Activated CD8-positive, alpha-beta memory T cell treated with anti-CD3 and anti-CD28 coated beads, Interleukin-2, amount 10 ng/mL, durations not matched to agents 7 days and 5 days (primary cell): ENCODE measurements at regions not wholly inside any gene's neighbourhood (a gene's known extent, or its start where the extent isn't known, plus 50 kb on each side); places are given as distances from the start of the nearest gene placed in this dataset.
"Not testable (repeated sequence)": the region's sequence is repeated elsewhere in the genome, so short reads cannot be mapped to it uniquely, and the experiment has no call there.

Experiments
- ATAC-seq: fragments of 150-1000 bp; cut with Tn5 transposase; one replicate; pipeline ENCODE4 v1.10.0; 2021; ENCODE audit warnings: moderate library complexity
- CTCF ChIA-PET: fragments of 350-600 bp; sonication (Branson Sonifier 250); formaldehyde crosslinking; loops from one replicate; lab custom pipeline; 2021; ENCODE audit warnings: antibody characterized with exemption; lab: Charles Lee
- DNase-seq: peaks from one replicate; pipeline ENCODE4 v3.0.0-alpha.2; 2020
- H3K27ac Mint-ChIP-seq: one replicate; pipeline ENCODE4 v1.8.0; 2021; ENCODE audit warnings: mild to moderate bottlenecking, mixed read lengths
- H3K27me3 Mint-ChIP-seq: one replicate; pipeline ENCODE4 v1.8.0; 2021; ENCODE audit warnings: mixed read lengths
- H3K36me3 Mint-ChIP-seq: one replicate; pipeline ENCODE4 v1.8.0; 2021; ENCODE audit warnings: mild to moderate bottlenecking, mixed read lengths
- H3K4me1 Mint-ChIP-seq: one replicate; pipeline ENCODE4 v1.8.0; 2021; ENCODE audit warnings: mixed read lengths
- H3K4me3 Mint-ChIP-seq: one replicate; pipeline ENCODE4 v1.8.0; 2021; ENCODE audit warnings: mild to moderate bottlenecking, moderate library complexity, mixed read lengths
- H3K9me3 Mint-ChIP-seq: one replicate; pipeline ENCODE4 v1.8.0; 2022; ENCODE audit warnings: low read depth, mixed read lengths

- Mint-ChIP-seq H3K9me3 (no peaks in the 10 kb centered on the region), H3K4me3 (no peak overlapping the region), H3K36me3 (no peaks in the 10 kb centered on the region), H3K4me1 (no peaks in the 10 kb centered on the region), H3K27ac (no peak overlapping the region), H3K27me3 (no peaks in the 10 kb centered on the region)
- DNase-seq = no peak
- ATAC-seq = no peak
- CTCF ChIA-PET = no interaction called here
Observed at GRCh38 chr5:93219641-93220145, 361.3 kb downstream of the NR2F1-AS1 start.

- H3K27ac Mint-ChIP-seq, H3K27me3 Mint-ChIP-seq, H3K36me3 Mint-ChIP-seq, H3K9me3 Mint-ChIP-seq, ATAC-seq, CTCF ChIA-PET, DNase-seq, H3K4me1 Mint-ChIP-seq, H3K4me3 Mint-ChIP-seq: not testable (repeated sequence)
Observed at GRCh38 chr5:93213111-93213794, 367.8 kb downstream of the NR2F1-AS1 start.

DNA sequence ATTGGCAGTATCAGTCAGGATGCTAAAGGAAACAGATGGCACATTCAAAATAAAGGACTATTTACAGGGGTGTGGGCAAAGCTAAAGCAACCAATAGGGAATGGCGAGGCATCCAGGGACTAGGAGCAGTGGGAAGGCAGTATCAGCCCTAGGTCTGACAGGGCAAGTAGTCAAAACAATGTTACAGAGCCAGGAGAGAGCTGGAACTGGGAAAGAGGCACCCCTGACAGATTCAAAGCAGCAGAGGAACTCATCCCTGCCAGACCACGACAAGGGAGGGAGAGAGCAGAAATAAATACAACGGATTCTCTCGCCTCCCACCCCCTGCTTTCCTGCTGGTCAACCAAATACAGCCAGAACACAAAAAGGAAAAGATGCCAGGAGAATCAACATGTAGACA lies 371.5 kb downstream of the NR2F1-AS1 start:
- Mint-ChIP-seq H3K27me3 (no peaks in the 10 kb centered on the region), H3K9me3 (no peaks in the 10 kb centered on the region), H3K4me1 (no peaks in the 10 kb centered on the region), H3K27ac (no peak overlapping the region), H3K4me3 (no peak overlapping the region), H3K36me3 (no peaks in the 10 kb centered on the region)
- CTCF ChIA-PET = no interaction called here
- no peak for ATAC-seq
- DNase-seq = no peak

- Mint-ChIP-seq H3K9me3 (no peaks in the 10 kb centered on the region), H3K27ac (no peak overlapping the region), H3K27me3 (no peaks in the 10 kb centered on the region), H3K4me3 (no peak overlapping the region), H3K36me3 (no peaks in the 10 kb centered on the region), H3K4me1 (no peaks in the 10 kb centered on the region)
- DNase-seq (no peak), ATAC-seq (no peak)
- CTCF ChIA-PET = no interaction called here
Observed at GRCh38 chr5:93208141-93208751, 372.8 kb downstream of the NR2F1-AS1 start.

DNA sequence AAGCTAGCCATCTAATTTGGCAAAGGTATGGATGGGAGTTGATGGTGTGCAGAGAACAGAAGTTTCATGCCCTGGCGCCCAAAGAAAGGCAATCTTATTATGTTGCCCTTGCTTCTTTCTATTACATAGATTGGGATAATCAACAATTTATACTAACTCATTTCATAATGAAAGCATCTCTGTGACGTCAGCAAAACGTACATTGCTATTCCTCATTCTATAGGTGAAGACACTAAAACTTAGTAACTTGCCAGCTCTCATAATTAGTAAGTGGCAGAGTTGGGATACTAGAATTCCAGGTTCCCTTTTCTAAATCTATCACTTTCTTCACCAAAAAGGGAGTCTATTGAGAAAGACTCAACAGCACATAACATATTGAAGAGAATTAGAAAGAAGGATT lies 374.8 kb downstream of the NR2F1-AS1 start:
- Mint-ChIP-seq H3K36me3 (no peaks in the 10 kb centered on the region), H3K4me3 (no peak overlapping the region), H3K4me1 (no peaks in the 10 kb centered on the region), H3K27ac (no peak overlapping the region), H3K9me3 (no peaks in the 10 kb centered on the region), H3K27me3 (no peaks in the 10 kb centered on the region)
- DNase-seq (no peak), ATAC-seq (no peak)
- CTCF ChIA-PET = no interaction called here

GRCh38 chr5:93201061-93201460 lies 380.0 kb downstream of the NR2F1-AS1 start:
- ATAC-seq (no peak), DNase-seq (no peak)
- CTCF ChIA-PET = no interaction called here
- Mint-ChIP-seq H3K9me3 (no peaks in the 10 kb centered on the region), H3K27me3 (no peaks in the 10 kb centered on the region), H3K4me3 (no peak overlapping the region), H3K36me3 (no peaks in the 10 kb centered on the region), H3K4me1 (no peaks in the 10 kb centered on the region), H3K27ac (no peak overlapping the region)

DNA sequence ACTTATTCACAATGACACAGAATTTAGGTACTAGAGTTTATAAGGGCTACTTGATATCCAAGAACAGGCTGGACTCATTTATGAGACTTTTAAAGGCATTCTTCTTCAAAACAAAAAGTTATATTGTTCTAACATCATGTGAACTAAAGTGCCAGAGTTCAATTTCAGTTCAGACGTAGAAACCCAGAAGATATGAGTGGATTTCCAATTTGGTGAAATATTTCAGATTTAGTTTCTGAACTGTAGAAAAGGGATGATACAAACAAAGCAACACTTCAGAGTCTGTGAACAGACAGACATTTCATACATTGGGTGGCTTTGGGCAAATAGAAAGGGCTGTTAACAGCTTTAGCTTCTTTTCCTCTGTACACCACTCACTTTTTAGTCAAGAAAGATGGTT lies 384.0 kb downstream of the NR2F1-AS1 start:
- no peak overlapping the region for H3K4me3 Mint-ChIP-seq
- no peaks in the 10 kb centered on the region for H3K4me1 Mint-ChIP-seq
- no peak for ATAC-seq
- no peak for DNase-seq
- no peaks in the 10 kb centered on the region for H3K9me3 Mint-ChIP-seq
- H3K27ac Mint-ChIP-seq = no peak overlapping the region
- CTCF ChIA-PET = no interaction called here
- H3K36me3 Mint-ChIP-seq = no peaks in the 10 kb centered on the region
- H3K27me3 Mint-ChIP-seq = no peaks in the 10 kb centered on the region

DNA sequence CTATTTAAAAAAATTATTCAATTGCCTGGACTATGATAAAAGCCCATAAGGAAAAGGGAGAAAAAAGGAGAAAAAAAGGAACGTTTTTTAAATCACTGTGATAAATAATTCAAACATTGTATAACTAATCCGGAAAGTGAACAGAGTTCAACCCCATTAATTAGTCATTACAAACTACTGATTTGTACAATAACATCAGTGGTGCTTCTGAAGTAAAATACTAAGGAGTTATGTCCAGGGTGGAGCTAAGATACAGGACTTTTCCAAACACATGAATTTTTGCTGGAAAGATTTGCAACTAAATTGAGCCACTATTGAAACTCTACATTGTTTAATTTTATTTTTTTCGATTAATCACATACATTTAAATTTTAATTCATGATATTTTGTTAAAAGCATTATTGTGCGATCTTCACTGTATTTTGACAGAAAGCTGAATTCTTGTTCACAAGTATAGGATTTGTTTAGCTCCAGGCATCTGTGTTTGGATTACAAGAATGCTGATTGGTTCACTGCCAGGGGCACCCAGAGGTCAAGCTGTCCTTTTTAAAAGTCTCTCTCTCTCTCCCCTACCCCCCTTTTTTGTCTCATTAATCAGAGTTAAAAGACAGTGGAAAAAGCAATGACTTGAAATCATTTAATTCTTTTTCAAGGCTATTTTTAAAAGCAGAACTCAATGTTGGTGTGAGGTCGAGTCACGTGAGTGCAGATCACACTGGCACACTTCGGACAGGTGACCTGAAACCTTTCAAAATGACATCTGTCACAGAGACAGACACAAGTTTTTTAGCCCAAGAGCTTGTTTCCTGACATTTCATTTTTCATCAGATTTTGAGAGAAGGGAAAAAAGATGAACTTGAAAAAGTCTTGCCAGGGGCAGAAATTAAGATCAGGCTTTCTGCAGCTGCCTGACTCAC lies 387.3 kb downstream of the NR2F1-AS1 start:
- CTCF ChIA-PET = no interaction called here
- Mint-ChIP-seq H3K4me3 (no peak overlapping the region), H3K27me3 (no peaks in the 10 kb centered on the region), H3K36me3 (no peaks in the 10 kb centered on the region), H3K9me3 (no peaks in the 10 kb centered on the region), H3K4me1 (no peaks in the 10 kb centered on the region), H3K27ac (no peak overlapping the region)
- ATAC-seq (no peak), DNase-seq (no peak)

DNA sequence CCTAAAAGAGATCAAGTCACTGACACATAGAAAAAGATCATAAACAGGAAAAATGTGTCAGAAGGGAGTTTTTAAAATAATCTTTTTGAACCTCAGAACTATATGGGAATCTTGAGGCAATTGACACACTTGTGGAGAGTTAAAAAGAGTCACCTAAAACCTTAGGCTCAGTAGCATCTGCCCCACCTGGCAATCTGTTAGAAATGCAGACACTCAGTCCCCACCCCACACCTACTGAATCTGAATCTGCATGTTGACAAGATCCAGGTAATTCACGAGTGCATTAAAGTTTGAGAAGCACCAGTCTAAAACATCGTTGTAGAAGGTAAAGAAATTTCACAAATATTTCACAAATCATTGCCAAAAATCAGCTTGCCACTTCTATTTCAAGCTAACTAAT lies 388.3 kb downstream of the NR2F1-AS1 start:
- Mint-ChIP-seq H3K4me1 (no peaks in the 10 kb centered on the region), H3K27me3 (no peaks in the 10 kb centered on the region), H3K4me3 (no peak overlapping the region), H3K36me3 (no peaks in the 10 kb centered on the region), H3K27ac (no peak overlapping the region), H3K9me3 (no peaks in the 10 kb centered on the region)
- CTCF ChIA-PET = no interaction called here
- ATAC-seq (no peak), DNase-seq (no peak)

- no peak for ATAC-seq
- no peak overlapping the region for H3K27ac Mint-ChIP-seq
- CTCF ChIA-PET = no interaction called here
- no peaks in the 10 kb centered on the region for H3K36me3 Mint-ChIP-seq
- H3K9me3 Mint-ChIP-seq = no peaks in the 10 kb centered on the region
- H3K4me1 Mint-ChIP-seq = no peaks in the 10 kb centered on the region
- no peaks in the 10 kb centered on the region for H3K27me3 Mint-ChIP-seq
- DNase-seq = no peak
- no peak overlapping the region for H3K4me3 Mint-ChIP-seq
Observed at GRCh38 chr5:93192087-93192486, 388.9 kb downstream of the NR2F1-AS1 start.

DNA sequence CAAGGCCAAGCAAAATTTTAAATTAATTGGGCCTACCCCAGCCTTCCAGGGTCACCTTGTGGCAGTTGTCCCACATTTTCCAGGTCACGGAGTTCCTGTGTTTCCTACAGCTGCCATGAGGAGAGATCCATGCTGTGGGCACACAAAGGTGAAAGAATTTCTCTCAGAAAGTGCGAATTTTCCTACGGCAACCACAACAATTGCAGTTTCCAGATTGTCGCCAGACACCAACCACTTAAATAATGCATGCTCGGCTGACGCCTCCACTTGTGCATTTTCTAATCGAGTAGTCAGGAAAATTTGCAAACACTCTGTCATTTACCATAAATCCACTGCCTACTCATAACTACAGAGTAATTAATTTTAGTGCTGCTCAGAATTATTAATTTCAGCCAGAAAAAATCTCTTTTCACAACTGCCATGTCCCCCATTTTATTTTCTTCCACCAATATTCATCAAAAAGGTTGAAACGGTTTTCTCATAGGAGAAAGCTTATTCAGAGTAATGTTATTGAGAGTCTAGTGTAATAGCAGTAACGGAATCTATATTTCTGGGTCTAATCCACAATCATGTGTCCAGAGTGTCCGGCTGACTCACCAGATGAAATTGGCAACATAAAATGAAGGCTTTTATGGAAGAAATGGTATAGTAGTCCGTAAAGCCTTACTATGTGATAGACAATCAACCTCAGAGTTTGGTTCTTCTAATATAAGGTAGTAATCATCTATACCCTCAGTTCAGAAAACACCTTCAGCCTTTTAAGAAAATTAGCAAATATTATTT lies 389.8 kb downstream of the NR2F1-AS1 start:
- H3K4me3 Mint-ChIP-seq = no peak overlapping the region
- CTCF ChIA-PET = no interaction called here
- no peaks in the 10 kb centered on the region for H3K9me3 Mint-ChIP-seq
- DNase-seq (no peak), ATAC-seq (no peak)
- H3K27ac Mint-ChIP-seq = no peak overlapping the region
- H3K4me1 Mint-ChIP-seq = no peaks in the 10 kb centered on the region
- H3K36me3 Mint-ChIP-seq = no peaks in the 10 kb centered on the region
- H3K27me3 Mint-ChIP-seq = no peaks in the 10 kb centered on the region

DNA sequence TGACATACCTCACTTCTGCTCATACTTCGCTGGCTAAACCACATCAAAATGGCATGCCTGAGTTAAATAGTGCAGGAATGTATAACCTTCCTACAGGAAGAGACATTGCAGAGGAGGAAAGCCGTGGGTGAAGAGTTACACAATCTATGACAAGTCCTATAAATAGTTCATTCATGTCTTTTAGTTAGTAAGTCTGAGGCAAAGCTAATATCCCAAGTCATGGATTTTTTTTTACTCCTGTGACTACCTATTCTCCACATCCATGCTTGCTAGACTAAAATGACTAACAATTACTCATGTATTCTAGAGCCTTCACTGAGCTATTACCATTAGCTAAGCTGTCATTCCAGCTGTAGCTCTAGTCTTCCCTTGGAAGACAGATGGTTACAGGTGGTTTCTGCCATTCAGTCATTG lies 391.3 kb downstream of the NR2F1-AS1 start:
- no peak overlapping the region for H3K4me3 Mint-ChIP-seq
- CTCF ChIA-PET = no interaction called here
- DNase-seq (no peak), ATAC-seq (no peak)
- no peak overlapping the region for H3K27ac Mint-ChIP-seq
- H3K9me3 Mint-ChIP-seq = no peaks in the 10 kb centered on the region
- no peaks in the 10 kb centered on the region for H3K36me3 Mint-ChIP-seq
- no peaks in the 10 kb centered on the region for H3K27me3 Mint-ChIP-seq
- H3K4me1 Mint-ChIP-seq = no peaks in the 10 kb centered on the region

DNA sequence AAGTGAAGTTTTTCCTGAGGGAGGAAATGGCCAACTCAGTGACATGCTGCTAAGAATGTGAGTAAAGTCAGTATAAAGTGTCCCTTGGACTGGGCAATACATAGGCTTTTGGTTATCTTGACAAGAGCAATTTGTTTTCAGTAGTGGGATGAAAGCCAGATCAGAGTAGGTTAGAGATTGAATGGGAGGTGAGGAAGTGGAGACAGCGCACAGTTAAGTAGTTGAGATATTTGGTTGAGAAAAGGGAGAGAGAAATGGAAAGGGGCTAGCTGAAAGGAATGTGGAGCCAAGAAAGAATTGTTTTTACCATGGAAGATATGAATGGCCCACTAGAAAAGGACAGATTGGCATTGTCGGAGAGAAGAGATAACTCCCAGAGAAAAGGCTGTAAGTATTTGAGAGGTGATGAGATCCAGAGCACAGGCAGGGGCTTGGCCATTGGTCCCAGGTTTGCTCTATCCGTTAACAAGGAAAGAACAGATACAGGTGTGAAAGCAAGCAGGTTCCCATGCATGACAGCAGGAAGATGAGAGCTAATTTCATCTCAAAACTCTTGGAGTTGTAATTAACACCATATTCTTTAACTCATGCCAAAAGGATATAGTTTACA lies 392.0 kb downstream of the NR2F1-AS1 start:
- ATAC-seq = no peak
- Mint-ChIP-seq H3K9me3 (no peaks in the 10 kb centered on the region), H3K4me1 (no peaks in the 10 kb centered on the region), H3K27me3 (no peaks in the 10 kb centered on the region), H3K36me3 (no peaks in the 10 kb centered on the region), H3K27ac (no peak overlapping the region), H3K4me3 (no peak overlapping the region)
- DNase-seq = no peak
- CTCF ChIA-PET = no interaction called here
